Lower leg skin (tissue), 4 donors: ENCODE measurements at regions not wholly inside any gene's neighbourhood (a gene's known extent, or its start where the extent isn't known, plus 50 kb on each side); places are given as distances from the start of the nearest gene placed in this dataset.

Experiments used
- DNase-seq, 2 donors: peaks; one replicate each; pipeline ENCODE4 v3.0.0-alpha.2; 2019; ENCODE audit warnings: low spot score in 2 of 2
- H3K4me3 ChIP-seq: fragments of 200-600 bp; sonication (generic); 2 replicates; pipeline ENCODE4 v1.5.1; 2017; ENCODE audit warnings: mild to moderate bottlenecking, low read depth; ENCODE audit not compliant: poor library complexity, severe bottlenecking
- POLR2A ChIP-seq, 2 donors: fragments of 450-650 bp; IDR thresholded peaks; one replicate each; pipeline ENCODE4 v1.6.1; 2016 to 2017; ENCODE audit warnings: antibody characterized with exemption in 2 of 2, mild to moderate bottlenecking in 1 of 2, moderate library complexity in 1 of 2
- WGBS, 2 donors: methylation state at CpG; one replicate each; pipeline ENCODE4 v1.1.5; 2018; 5-methylcytosine and 5-hydroxymethylcytosine counted together
- intact Hi-C: fragments of 100-400 bp; cut with DNase I; formaldehyde crosslinking; loops from one replicate; pipeline ENCODE4 v1.15.0; 2023; ENCODE audit warnings: low total_unique reads
- TF ChIP-seq, protein P1 (sequence below), 3 donors: fragments of 450-650 bp; IDR thresholded peaks; one replicate each; pipeline ENCODE4 v1.5.1; 2016; ENCODE audit warnings: antibody characterized with exemption in 3 of 3, mild to moderate bottlenecking in 3 of 3, moderate library complexity in 2 of 3

DNA sequence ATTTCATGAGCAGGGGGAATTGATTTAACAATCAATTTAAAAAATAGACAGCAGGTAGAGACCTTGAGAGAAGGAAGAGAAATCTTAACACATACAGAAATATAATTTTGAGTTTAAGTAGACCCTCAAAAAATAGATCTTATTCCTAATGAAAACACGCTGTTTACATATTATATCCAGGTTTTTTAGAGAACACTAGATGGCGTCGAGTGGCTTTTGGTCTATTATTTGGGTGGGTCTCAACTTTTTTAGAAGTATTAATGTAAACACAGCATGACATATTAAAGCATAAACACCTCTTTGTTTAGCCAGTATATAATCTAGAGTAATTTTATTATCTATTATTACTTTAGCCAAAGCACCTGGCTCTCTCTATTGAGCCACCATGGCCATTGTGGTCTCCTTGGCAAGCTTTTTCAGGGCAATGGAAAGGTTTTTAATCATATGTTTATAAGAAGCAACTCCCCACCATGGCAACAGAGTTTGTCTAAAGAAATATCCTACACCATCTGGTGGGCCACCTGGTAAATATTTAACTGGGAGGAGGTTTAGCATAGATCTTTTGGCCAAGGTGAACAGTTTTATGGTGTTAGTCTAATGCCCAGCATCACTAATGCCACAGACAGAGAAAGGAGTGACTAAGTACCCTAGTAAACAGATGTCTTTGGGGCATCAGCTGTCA lies 59.7 kb upstream of the PRSS1 start:
- TF ChIP-seq, protein P1, sequence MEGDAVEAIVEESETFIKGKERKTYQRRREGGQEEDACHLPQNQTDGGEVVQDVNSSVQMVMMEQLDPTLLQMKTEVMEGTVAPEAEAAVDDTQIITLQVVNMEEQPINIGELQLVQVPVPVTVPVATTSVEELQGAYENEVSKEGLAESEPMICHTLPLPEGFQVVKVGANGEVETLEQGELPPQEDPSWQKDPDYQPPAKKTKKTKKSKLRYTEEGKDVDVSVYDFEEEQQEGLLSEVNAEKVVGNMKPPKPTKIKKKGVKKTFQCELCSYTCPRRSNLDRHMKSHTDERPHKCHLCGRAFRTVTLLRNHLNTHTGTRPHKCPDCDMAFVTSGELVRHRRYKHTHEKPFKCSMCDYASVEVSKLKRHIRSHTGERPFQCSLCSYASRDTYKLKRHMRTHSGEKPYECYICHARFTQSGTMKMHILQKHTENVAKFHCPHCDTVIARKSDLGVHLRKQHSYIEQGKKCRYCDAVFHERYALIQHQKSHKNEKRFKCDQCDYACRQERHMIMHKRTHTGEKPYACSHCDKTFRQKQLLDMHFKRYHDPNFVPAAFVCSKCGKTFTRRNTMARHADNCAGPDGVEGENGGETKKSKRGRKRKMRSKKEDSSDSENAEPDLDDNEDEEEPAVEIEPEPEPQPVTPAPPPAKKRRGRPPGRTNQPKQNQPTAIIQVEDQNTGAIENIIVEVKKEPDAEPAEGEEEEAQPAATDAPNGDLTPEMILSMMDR (IDR thresholded peaks at IDR 0.05), result no peak
- TF ChIP-seq POLR2A (IDR thresholded peaks at IDR 0.05), result no peak
- H3K4me3 ChIP-seq, result no peak overlapping the region
- intact Hi-C loops, result no loop called here
- WGBS, 2 donors, result 57 to 69% methylated on average over 3 of the region's 3 CpGs
- no peak for DNase-seq

DNA sequence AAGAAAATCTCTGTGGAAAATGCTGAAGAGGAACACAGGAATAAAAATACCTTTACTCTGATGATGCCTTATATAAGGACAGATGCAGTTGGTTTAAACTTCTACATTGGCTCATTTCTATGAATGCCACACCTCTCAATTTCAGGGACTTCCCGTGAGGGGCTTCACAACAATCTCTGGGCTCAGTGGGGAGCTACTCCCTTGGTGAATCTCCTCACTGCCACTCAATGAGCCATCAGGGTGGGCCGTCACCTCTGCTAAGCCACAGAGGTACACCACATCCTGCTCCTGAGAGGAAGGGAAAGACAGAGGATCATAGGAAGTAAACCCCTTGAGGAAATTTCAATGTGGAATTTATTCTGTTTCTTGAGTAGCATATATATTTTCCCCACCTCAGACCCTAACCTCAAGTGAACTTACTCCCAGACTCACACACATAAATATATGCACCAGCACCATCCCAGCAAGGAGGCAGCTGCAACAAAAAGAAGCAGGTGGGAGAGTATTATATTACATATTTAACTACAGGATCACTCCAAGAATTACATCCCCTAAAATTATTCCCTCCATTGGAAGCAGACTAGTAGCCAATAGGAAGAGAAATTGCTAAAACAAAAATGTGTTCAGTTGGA lies 63.3 kb upstream of the PRSS1 start:
- H3K4me3 ChIP-seq, result no peak overlapping the region
- WGBS, 2 donors, result 68 to 72% methylated on average over 2 of the region's 2 CpGs
- TF ChIP-seq, protein P1 (IDR thresholded peaks at IDR 0.05), result no peak
- TF ChIP-seq POLR2A (IDR thresholded peaks at IDR 0.05), result no peak
- intact Hi-C loops, result no loop called here
- DNase-seq, result no peak

DNA sequence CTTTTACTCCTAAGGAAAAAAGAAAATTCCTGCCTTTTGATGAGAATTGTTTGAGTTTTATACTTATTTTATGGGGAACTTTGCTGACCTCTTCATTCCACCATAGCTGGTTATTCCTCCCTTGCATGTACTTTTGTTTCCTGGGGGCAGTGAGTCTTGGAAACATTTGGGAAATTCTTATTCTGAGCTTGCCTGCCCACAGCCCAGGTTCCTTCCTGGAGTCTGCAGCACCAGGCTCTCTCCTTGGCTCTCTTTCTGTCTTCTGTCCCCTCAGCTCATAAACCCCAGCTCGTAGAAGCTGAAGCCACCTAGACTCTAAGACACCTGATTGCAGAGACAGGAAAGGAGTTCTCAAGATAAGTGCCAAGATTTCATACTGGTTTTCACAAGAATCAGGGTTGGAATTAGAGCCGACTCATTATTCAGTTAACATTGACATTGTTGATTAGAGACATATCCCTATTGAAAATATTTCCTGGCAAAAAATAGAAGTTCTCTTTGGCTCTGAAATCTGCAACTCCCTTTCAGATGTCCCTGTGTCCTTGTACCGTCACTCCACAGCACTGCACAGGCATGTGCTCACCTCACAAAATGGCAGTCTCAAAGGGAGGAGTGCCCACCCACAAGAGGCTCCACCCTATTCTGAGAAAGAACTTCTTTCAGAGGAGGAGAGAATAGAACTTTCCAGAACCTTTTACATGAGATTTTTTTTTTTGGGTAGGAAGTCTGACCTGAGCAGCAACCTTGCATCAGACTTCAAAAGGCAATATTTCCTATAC lies 67.8 kb upstream of the PRSS1 start:
- TF ChIP-seq, protein P1 (IDR thresholded peaks at IDR 0.05), result no peak
- no peak for TF ChIP-seq POLR2A (IDR thresholded peaks at IDR 0.05)
- intact Hi-C loops, result no loop called here
- H3K4me3 ChIP-seq, result no peak overlapping the region
- DNase-seq, result no peak
- WGBS, 2 donors, result 61 to 73% methylated on average over 3 of the region's 3 CpGs

DNA sequence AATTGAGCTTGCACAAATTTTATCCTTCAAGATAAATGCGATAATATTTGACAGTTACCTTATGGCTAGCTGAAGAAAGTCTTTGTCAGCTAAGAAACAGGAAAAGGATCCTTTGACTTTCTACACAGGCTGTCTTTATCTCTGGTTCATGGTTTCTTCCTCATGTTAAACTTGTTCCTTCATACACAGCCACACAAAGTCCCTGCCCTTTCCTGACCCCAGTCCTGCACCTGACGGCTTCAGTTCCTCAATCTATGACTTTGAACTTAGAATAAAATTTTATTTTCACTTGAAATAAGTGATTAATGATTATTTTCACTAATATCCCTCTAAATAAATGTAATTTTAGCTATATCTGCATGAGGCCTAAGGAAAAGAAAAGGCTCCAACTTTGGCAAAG lies 77.8 kb upstream of the PRSS1 start:
- intact Hi-C loops, result no loop called here
- TF ChIP-seq, protein P1 (IDR thresholded peaks at IDR 0.05), result no peak
- no peak for TF ChIP-seq POLR2A (IDR thresholded peaks at IDR 0.05)
- whole genome bisulfite sequencing, 2 donors, result 71 to 87% methylated on average over 2 of the region's 2 CpGs
- no peak overlapping the region for H3K4me3 ChIP-seq
- DNase-seq, result no peak

DNA sequence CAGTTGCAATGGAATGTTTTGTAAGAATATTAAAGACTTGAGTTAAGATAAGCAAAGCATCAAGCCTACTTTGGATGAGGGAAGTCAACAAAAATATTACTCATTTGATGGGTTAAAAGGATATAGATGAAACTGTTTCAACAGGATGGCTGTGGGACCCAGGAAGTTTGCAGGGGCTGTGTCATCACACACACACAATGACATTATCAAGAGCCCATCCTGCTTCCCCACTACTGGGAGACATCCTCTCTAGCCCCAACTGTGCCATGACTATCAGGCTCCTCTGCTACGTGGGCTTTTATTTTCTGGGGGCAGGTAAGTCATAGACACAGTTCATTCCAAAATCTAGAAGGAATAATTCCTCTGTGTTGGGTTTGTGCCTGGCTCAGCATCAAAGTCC lies 78.8 kb upstream of the PRSS1 start:
- 30 to 67% methylated on average over 1 of the region's 1 CpG for WGBS, 2 donors
- intact Hi-C loops, result no loop called here
- TF ChIP-seq POLR2A (IDR thresholded peaks at IDR 0.05), result no peak
- TF ChIP-seq, protein P1 (IDR thresholded peaks at IDR 0.05), result no peak
- H3K4me3 ChIP-seq, result no peak overlapping the region
- DNase-seq, result no peak
